H9 (cell line): ENCODE measurements at regions not wholly inside any gene's neighbourhood (a gene's known extent, or its start where the extent isn't known, plus 50 kb on each side); places are given as distances from the start of the nearest gene placed in this dataset.

ENCODE experiments used
- DNase-seq: peaks from one replicate; pipeline ENCODE4 v3.0.0-alpha.2; 2017
- H2AFZ ChIP-seq: one replicate; pipeline ENCODE4 v1.6.1; 2013; ENCODE audit warnings: mild to moderate bottlenecking, low read length, control low read depth, moderate library complexity
- H2AK5ac ChIP-seq: 2 replicates; pipeline ENCODE4 v1.6.1; 2013; ENCODE audit warnings: low read length, control low read depth, mixed read lengths; ENCODE audit not compliant: insufficient read length
- H2BK120ac ChIP-seq: one replicate; pipeline ENCODE4 v1.6.1; 2013; ENCODE audit warnings: low read depth, mild to moderate bottlenecking, low read length, control low read depth, inconsistent platforms; ENCODE audit not compliant: poor library complexity, severe bottlenecking
- H2BK12ac ChIP-seq: 2 replicates; pipeline ENCODE4 v1.6.1; 2013; ENCODE audit warnings: low read length, control low read depth, mixed read lengths, low read depth; ENCODE audit not compliant: insufficient read length
- H2BK15ac ChIP-seq: 2 replicates; pipeline ENCODE4 v1.6.1; 2013; ENCODE audit warnings: low read depth, low read length, control low read depth
- H2BK20ac ChIP-seq: one replicate; pipeline ENCODE4 v1.6.1; 2013; ENCODE audit warnings: low read depth, mild to moderate bottlenecking, low read length, control low read depth, inconsistent platforms; ENCODE audit not compliant: poor library complexity, severe bottlenecking
- H2BK5ac ChIP-seq: 2 replicates; pipeline ENCODE4 v1.6.1; 2013; ENCODE audit warnings: low read length, control low read depth, mixed read lengths; ENCODE audit not compliant: insufficient read length
- H3K14ac ChIP-seq: 2 replicates; pipeline ENCODE4 v1.6.1; 2013; ENCODE audit warnings: low read length, control low read depth; ENCODE audit not compliant: insufficient read depth
- H3K18ac ChIP-seq: 2 replicates; pipeline ENCODE4 v1.6.1; 2013; ENCODE audit warnings: low read depth, mild to moderate bottlenecking, mixed read lengths, low read length, control low read depth; ENCODE audit not compliant: insufficient read length
- H3K23ac ChIP-seq: 2 replicates; pipeline ENCODE4 v1.6.1; 2013; ENCODE audit warnings: low read length, control low read depth, mixed read lengths, low read depth; ENCODE audit not compliant: insufficient read length
- H3K23me2 ChIP-seq: 2 replicates; pipeline ENCODE4 v1.6.1; 2013; ENCODE audit warnings: low read depth, mild to moderate bottlenecking, mixed read lengths, low read length, control low read depth; ENCODE audit not compliant: insufficient read length, poor library complexity, severe bottlenecking
- H3K27ac ChIP-seq: 2 replicates; pipeline ENCODE4 v1.5.1; 2013; ENCODE audit warnings: low read length, control low read depth, mixed read lengths, low read depth; ENCODE audit not compliant: insufficient read length
- H3K27me3 ChIP-seq: 2 replicates; pipeline ENCODE4 v1.6.1; 2013; ENCODE audit warnings: low read length, control low read depth, inconsistent platforms; ENCODE audit not compliant: insufficient read depth
- H3K4ac ChIP-seq: 2 replicates; pipeline ENCODE4 v1.6.1; 2013; ENCODE audit warnings: low read depth, mild to moderate bottlenecking, control low read depth, inconsistent platforms, low read length, moderate library complexity
- H3K4me1 ChIP-seq: 2 replicates; pipeline ENCODE4 v1.6.1; 2013; ENCODE audit warnings: low read length, control low read depth, inconsistent platforms; ENCODE audit not compliant: insufficient read depth
- H3K4me2 ChIP-seq: 2 replicates; pipeline ENCODE4 v1.6.1; 2013; ENCODE audit warnings: low read length, control low read depth, mixed read lengths; ENCODE audit not compliant: insufficient read length, insufficient read depth
- H3K56ac ChIP-seq: 2 replicates; pipeline ENCODE4 v1.6.1; 2013; ENCODE audit warnings: low read depth, mild to moderate bottlenecking, mixed read lengths, low read length, control low read depth; ENCODE audit not compliant: insufficient read length
- H3K79me1 ChIP-seq: 2 replicates; pipeline ENCODE4 v1.6.1; 2013; ENCODE audit warnings: low read depth, mild to moderate bottlenecking, moderate library complexity, low read length, control low read depth, inconsistent platforms; ENCODE audit not compliant: insufficient read depth, poor library complexity, severe bottlenecking
- H3K79me2 ChIP-seq: 2 replicates; pipeline ENCODE4 v1.6.1; 2013; ENCODE audit warnings: low read length, control low read depth, inconsistent platforms; ENCODE audit not compliant: insufficient read depth
- H3K9ac ChIP-seq: 2 replicates; pipeline ENCODE4 v1.6.1; 2013; ENCODE audit warnings: low read length, control low read depth, mixed read lengths; ENCODE audit not compliant: insufficient read length; ENCODE audit errors: extremely low read depth
- H3K9me3 ChIP-seq: one replicate; pipeline ENCODE4 v1.6.1; 2013; ENCODE audit warnings: low read depth, low read length, inconsistent platforms; ENCODE audit not compliant: control insufficient read depth
- H3T11ph ChIP-seq: one replicate; pipeline ENCODE4 v1.6.1; 2013; ENCODE audit warnings: mild to moderate bottlenecking, low read length, control low read depth, inconsistent platforms
- H4K20me1 ChIP-seq: one replicate; pipeline ENCODE4 v1.6.1; 2013; ENCODE audit not compliant: control insufficient read depth, insufficient read length, insufficient read depth
- H4K5ac ChIP-seq: 2 replicates; pipeline ENCODE4 v1.6.1; 2013; ENCODE audit warnings: low read depth, mild to moderate bottlenecking, mixed read lengths, low read length, control low read depth; ENCODE audit not compliant: insufficient read length
- H4K8ac ChIP-seq: replicated peaks from 2 replicates; pipeline ENCODE4 v1.6.1; 2013; ENCODE audit warnings: low read length, control low read depth, mixed read lengths, low read depth; ENCODE audit not compliant: insufficient read length
- H4K91ac ChIP-seq: 2 replicates; pipeline ENCODE4 v1.6.1; 2013; ENCODE audit warnings: low read depth, mild to moderate bottlenecking, moderate library complexity, mixed read lengths, low read length, control low read depth; ENCODE audit not compliant: insufficient read length
- H3K27ac Mint-ChIP-seq, 3 experiments: 2 replicates in 2 of 3; 3 replicates in 1 of 3; pipeline ENCODE4 v1.8.0; 2020 to 2021; ENCODE audit warnings: mixed read lengths in 3 of 3, mild to moderate bottlenecking in 1 of 3, moderate library complexity in 1 of 3
- H3K27me3 Mint-ChIP-seq: 2 replicates; pipeline ENCODE4 v1.8.0; 2021; ENCODE audit warnings: low read depth, mild to moderate bottlenecking, moderate library complexity, mixed read lengths
- H3K36me3 Mint-ChIP-seq, 3 experiments: 2 replicates in 2 of 3; 3 replicates in 1 of 3; pipeline ENCODE4 v1.8.0; 2020 to 2021; ENCODE audit warnings: low read depth in 3 of 3, mixed read lengths in 3 of 3; ENCODE audit not compliant: insufficient read depth in 1 of 3
- H3K4me1 Mint-ChIP-seq, 2 experiments: 2 replicates each; pipeline ENCODE4 v1.8.0; 2020; ENCODE audit warnings: mixed read lengths in 2 of 2
- H3K4me3 Mint-ChIP-seq, 2 experiments: 2 replicates in 1 of 2; 3 replicates in 1 of 2; pipeline ENCODE4 v1.8.0; 2020 to 2021; ENCODE audit warnings: mild to moderate bottlenecking in 2 of 2, mixed read lengths in 2 of 2, moderate library complexity in 1 of 2
- H3K9me3 Mint-ChIP-seq, 2 experiments: 2 replicates in 1 of 2; 3 replicates in 1 of 2; pipeline ENCODE4 v1.8.0; 2020; ENCODE audit warnings: mild to moderate bottlenecking in 2 of 2, mixed read lengths in 2 of 2, moderate library complexity in 1 of 2
- CTCF ChIP-seq: fragments of 200-600 bp; sonication (generic); conservative IDR thresholded peaks from 3 replicates; pipeline ENCODE4 v1.8.0; 2021; ENCODE audit warnings: antibody characterized with exemption, mild to moderate bottlenecking
- WGBS: extraction: QIAGEN DNeasy Blood & Tissue Kit; methylation state at CpG from one replicate; pipeline ENCODE4 v1.1.7; 2013; ENCODE audit warnings: missing lambda C conversion rate, low lambda C conversion rate, mixed read lengths; ENCODE audit not compliant: insufficient read length; ENCODE audit errors: extremely low coverage; 5-methylcytosine and 5-hydroxymethylcytosine counted together

GRCh38 chr2:177030451-177031105, 182.0 kb upstream of the HNRNPA3 start:
- H3K9me3 ChIP-seq: no peaks in the 10 kb centered on the region

More at GRCh38 chr2:177030451-177031105, 182.0 kb upstream of the HNRNPA3 start:
- H2BK12ac ChIP-seq: no peak overlapping the region
- no peak overlapping the region for H3K14ac ChIP-seq
- Mint-ChIP-seq H3K4me3 (no peak overlapping the region), H3K27ac (peak overlapping the region in 1 of 3 experiments; percentile 67; a peak in 1 of 7 replicates), H3K36me3 (no peaks in the 10 kb centered on the region), H3K4me1 (peaks cover 0 to 6% of the 10 kb centered on the region in 2 experiments; a peak in 1 of 4 replicates), H3K9me3 (no peaks in the 10 kb centered on the region), H3K27me3 (no peaks in the 10 kb centered on the region)
- no peak for DNase-seq
- H3K27ac ChIP-seq: no peak overlapping the region
- no CpG with 5 or more reads among the region's 9 CpGs for WGBS
- no peak overlapping the region for H3T11ph ChIP-seq
- no peaks in the 10 kb centered on the region for H4K20me1 ChIP-seq
- H3K4me2 ChIP-seq: no peak overlapping the region
- no peak overlapping the region for H4K91ac ChIP-seq
- H3K79me2 ChIP-seq: no peaks in the 10 kb centered on the region
- no peak overlapping the region for H2AK5ac ChIP-seq
- no peak overlapping the region for H2BK5ac ChIP-seq
- no peak overlapping the region for H2AFZ ChIP-seq
- H3K4ac ChIP-seq: no peak overlapping the region
- H3K4me1 ChIP-seq: peaks cover 2% of the 10 kb centered on the region; the same call in 1 of the 2 replicates
- no peak overlapping the region for H3K56ac ChIP-seq
- H3K27me3 ChIP-seq: no peaks in the 10 kb centered on the region
- H3K23ac ChIP-seq: no peak overlapping the region
- H3K9ac ChIP-seq: no peak overlapping the region
- no peaks in the 10 kb centered on the region for H3K23me2 ChIP-seq
- no peak overlapping the region for H2BK120ac ChIP-seq
- no peak overlapping the region for H3K18ac ChIP-seq
- H4K5ac ChIP-seq: no peak overlapping the region
- no peak for TF ChIP-seq CTCF
- H3K79me1 ChIP-seq: no peaks in the 10 kb centered on the region
- H4K8ac ChIP-seq: no peak overlapping the region
- no peak overlapping the region for H2BK15ac ChIP-seq
- H2BK20ac ChIP-seq: no peak overlapping the region
